ENCODE measurements at regions not wholly inside any gene's neighbourhood (a gene's known extent, or its start where the extent isn't known, plus 50 kb on each side); places are given as distances from the start of the nearest gene placed in this dataset.

- Histone ChIP-seq H3K27me3 (ENCODE audit: control insufficient read depth in 1 of 2, insufficient read depth in 2 of 2, low read length in 2 of 2) (no peaks in the 10 kb centered on the region), H3K4me2 (ENCODE audit: low read depth, low read length) (no peak overlapping the region), H3K9me3 (ENCODE audit: low read length) (no peaks in the 10 kb centered on the region), H4K20me1 (ENCODE audit: insufficient read depth, low read length) (no peaks in the 10 kb centered on the region), H2AFZ (ENCODE audit: low read length) (no peak overlapping the region), H3K36me3 (replicated peaks in 1 of 2; ENCODE audit: control insufficient read depth in 1 of 2, insufficient read depth in 2 of 2, low read length in 2 of 2) (no peaks in the 10 kb centered on the region; a peak in 1 of 5 replicates), H3K9ac (ENCODE audit: insufficient read depth, low read depth, low read length) (no peak overlapping the region), H3K4me3 (replicated peaks in 1 of 3; ENCODE audit: insufficient read depth in 1 of 3, low read depth in 2 of 3, low read length in 3 of 3) (no peak overlapping the region), H3K4me1 (ENCODE audit: insufficient read depth, low read length) (peaks cover 6% of the 10 kb centered on the region), H3K79me2 (ENCODE audit: insufficient read depth, low read length) (no peaks in the 10 kb centered on the region), H3K27ac (ENCODE audit: extremely low read length, insufficient read depth, low read length) (no peak overlapping the region)
- POLR2A ChIA-PET = no interaction called here
- CTCF ChIA-PET (ENCODE audit: low intra/inter-chr PET ratio, low total read pairs) = no interaction called here
- intact Hi-C loops (cut with micrococcal nuclease; ENCODE audit: unreplicated experiment) = no loop called here
- 72% methylated on average over 4 of the region's 4 CpGs for WGBS (ENCODE audit: low lambda C conversion rate)
- in situ Hi-C loops (cut with HindIII; ENCODE audit: extremely low pct_ligation_motif_present, low pct_unique_long_range_greater_than_20kb) = no loop called here
- ATAC-seq (no peak), FAIRE-seq (no peak), DNase-seq (ENCODE audit: low spot score) (no peak)
- BruUV-seq (replicated peaks) = no TSS peak
- TF ChIP-seq MIER2 (CRISPR knock-in tag; IDR thresholded peaks at IDR 0.05) (peak; percentile 63; the same call in 1 of the 2 replicates), CTCF (CRISPR knock-in tag; IDR thresholded peaks at IDR 0.05) (peak; percentile 24; the same call in 1 of the 2 replicates), REST (IDR thresholded peaks at IDR 0.05; ENCODE audit: borderline replicate concordance in 1 of 2, low read depth in 1 of 2, low read length in 2 of 2) (peak in 1 of 2 experiments; percentile 78; a peak in 3 of 4 replicates), STAG1 (CRISPR knock-in tag; IDR thresholded peaks at IDR 0.05) (peak; percentile 24; the same call in 1 of the 2 replicates), KDM1A (CRISPR knock-in tag; IDR thresholded peaks at IDR 0.05) (no peak), GFI1 (CRISPR knock-in tag; IDR thresholded peaks at IDR 0.05; ENCODE audit: borderline replicate concordance) (no peak), RNF2 (conservative IDR thresholded peaks at IDR 0.05; ENCODE audit: low read depth) (no peak)
Measured at GRCh38 chr7:65820287-65820950, 52.5 kb upstream of the VKORC1L1 start.

Small RNA genes lying in the stretch of these regions (small RNA-seq; reads per million reads assigned to genes)
- gene AC114501.1 (ENCODE audit: insufficient read depth in 2 of 3, insufficient read length in 3 of 3, low read depth in 2 of 3, low replicate concordance in 1 of 3) = 0 reads per million in 3 experiments
- 0 reads per million in 3 experiments for gene RNU6-912P (ENCODE audit: insufficient read depth in 2 of 3, insufficient read length in 3 of 3, low read depth in 2 of 3, low replicate concordance in 1 of 3)
- gene SNORA15B-2 (ENCODE audit: insufficient read depth in 2 of 3, insufficient read length in 3 of 3, low read depth in 2 of 3, low replicate concordance in 1 of 3) = 0 reads per million in 3 experiments
- 0 to 1.9 (median 0) reads per million in 3 experiments for gene SNORA22 (ENCODE audit: insufficient read depth in 2 of 3, insufficient read length in 3 of 3, low read depth in 2 of 3, low replicate concordance in 1 of 3)
